ENCODE measurements at regions not wholly inside any gene's neighbourhood (a gene's known extent, or its start where the extent isn't known, plus 50 kb on each side); places are given as distances from the start of the nearest gene placed in this dataset.
A peak's percentile ranks its signal among the peaks of the same experiment; 100 is the strongest.

GRCh38 chr2:203814661-203815540 lies 52.7 kb upstream of the CTLA4 start:
- Histone ChIP-seq H3K9ac (ENCODE audit: extremely low read depth, low read length, poor library complexity, severe bottlenecking) (no peak overlapping the region), H3K27me3 (ENCODE audit: control insufficient read depth, insufficient read depth, low read length, poor library complexity, severe bottlenecking) (peaks cover 32% of the 10 kb centered on the region), H3K27ac (ENCODE audit: low read depth, low read length) (no peak overlapping the region), H3K9me3 (ENCODE audit: control insufficient read depth, low read length) (no peaks in the 10 kb centered on the region), H3K4me3 (ENCODE audit: low read length) (no peak overlapping the region), H3K4me1 (ENCODE audit: control insufficient read depth, insufficient read depth, low read length) (no peaks in the 10 kb centered on the region), H3K36me3 (ENCODE audit: control insufficient read depth, insufficient read depth, low read length) (no peaks in the 10 kb centered on the region)
- Mint-ChIP-seq H3K4me1 (peaks cover 14% of the 10 kb centered on the region), H3K27ac (no peak overlapping the region), H3K4me3 (no peak overlapping the region), H3K36me3 (ENCODE audit: low read depth) (no peaks in the 10 kb centered on the region), H3K27me3 (ENCODE audit: insufficient read depth) (peaks cover 38% of the 10 kb centered on the region), H3K9me3 (no peaks in the 10 kb centered on the region)
- 51 to 75% methylated on average over 6 to 10 of the region's 10 CpGs for WGBS, 2 experiments (ENCODE audit: insufficient coverage in 1 of 2, insufficient read length in 1 of 2)
- TF ChIP-seq CTCF (conservative IDR thresholded peaks at IDR 0.05), result peak; percentile 87
- peak; percentile 70 for DNase-seq

GRCh38 chr2:203815541-203815898 lies 52.1 kb upstream of the CTLA4 start:
- peaks cover 14% of the 10 kb centered on the region for H3K4me1 Mint-ChIP-seq
- no peaks in the 10 kb centered on the region for H3K36me3 ChIP-seq (ENCODE audit: control insufficient read depth, insufficient read depth, low read length)
- no peaks in the 10 kb centered on the region for H3K36me3 Mint-ChIP-seq (ENCODE audit: low read depth)
- WGBS, 2 experiments (ENCODE audit: insufficient coverage in 1 of 2, insufficient read length in 1 of 2), result 14 to 20% methylated on average over 1 to 2 of the region's 2 CpGs
- no peaks in the 10 kb centered on the region for H3K9me3 ChIP-seq (ENCODE audit: control insufficient read depth, low read length)
- no peak overlapping the region for H3K4me3 ChIP-seq (ENCODE audit: low read length)
- no peak overlapping the region for H3K27ac Mint-ChIP-seq
- no peak for DNase-seq
- H3K4me1 ChIP-seq (ENCODE audit: control insufficient read depth, insufficient read depth, low read length), result no peaks in the 10 kb centered on the region
- no peak for TF ChIP-seq CTCF (conservative IDR thresholded peaks at IDR 0.05)
- H3K27ac ChIP-seq (ENCODE audit: low read depth, low read length), result no peak overlapping the region
- H3K9me3 Mint-ChIP-seq, result no peaks in the 10 kb centered on the region
- H3K9ac ChIP-seq (ENCODE audit: extremely low read depth, low read length, poor library complexity, severe bottlenecking), result no peak overlapping the region
- H3K27me3 ChIP-seq (ENCODE audit: control insufficient read depth, insufficient read depth, low read length, poor library complexity, severe bottlenecking), result peaks cover 32% of the 10 kb centered on the region
- H3K27me3 Mint-ChIP-seq (ENCODE audit: insufficient read depth), result peaks cover 38% of the 10 kb centered on the region
- H3K4me3 Mint-ChIP-seq, result no peak overlapping the region

GRCh38 chr2:203817147-203817546 lies 50.4 kb upstream of the CTLA4 start:
- Mint-ChIP-seq H3K4me3 (no peak overlapping the region), H3K36me3 (ENCODE audit: low read depth) (no peaks in the 10 kb centered on the region), H3K4me1 (peaks cover 14% of the 10 kb centered on the region), H3K27ac (no peak overlapping the region), H3K9me3 (no peaks in the 10 kb centered on the region), H3K27me3 (ENCODE audit: insufficient read depth) (peaks cover 39% of the 10 kb centered on the region)
- H3K27me3 ChIP-seq (ENCODE audit: control insufficient read depth, insufficient read depth, low read length, poor library complexity, severe bottlenecking), result peaks cover 32% of the 10 kb centered on the region
- H3K27ac ChIP-seq (ENCODE audit: low read depth, low read length), result no peak overlapping the region
- H3K36me3 ChIP-seq (ENCODE audit: control insufficient read depth, insufficient read depth, low read length), result no peaks in the 10 kb centered on the region
- WGBS, 2 experiments (ENCODE audit: insufficient coverage in 1 of 2, insufficient read length in 1 of 2), result 89 to 92% methylated on average over 4 to 5 of the region's 5 CpGs
- no peak overlapping the region for H3K4me3 ChIP-seq (ENCODE audit: low read length)
- DNase-seq, result no peak
- H3K9me3 ChIP-seq (ENCODE audit: control insufficient read depth, low read length), result no peaks in the 10 kb centered on the region
- H3K4me1 ChIP-seq (ENCODE audit: control insufficient read depth, insufficient read depth, low read length), result no peaks in the 10 kb centered on the region
- H3K9ac ChIP-seq (ENCODE audit: extremely low read depth, low read length, poor library complexity, severe bottlenecking), result no peak overlapping the region
- no peak for TF ChIP-seq CTCF (conservative IDR thresholded peaks at IDR 0.05)
